K562 (cell line): ENCODE measurements at regions not wholly inside any gene's neighbourhood (a gene's known extent, or its start where the extent isn't known, plus 50 kb on each side); places are given as distances from the start of the nearest gene placed in this dataset.

Source experiments
- ATAC-seq: fragments of 200-7000 bp; cut with Tn5 transposase; 3 replicates; pipeline ENCODE4 v1.9.1; 2020; ENCODE audit warnings: moderate library complexity
- BruUV-seq: library from RNA; stranded (reverse); fragments of 400-500 nt; replicated peaks from 2 replicates; lab custom pipeline; 2021; lab: Mats Ljungman, UMichigan
- CTCF ChIA-PET: fragments of 300-600 bp; formaldehyde crosslinking; extraction: SDS; loops from one replicate; lab custom pipeline; 2021; ENCODE audit warnings: low intra/inter-chr PET ratio; lab: Yijun Ruan, JAX
- POLR2A ChIA-PET: fragments of 300-600, 350-650 bp; sonication (Branson Sonifier 250); formaldehyde crosslinking; extraction: SDS; loops from one replicate; lab custom pipeline; 2021; ENCODE audit warnings: antibody characterized with exemption, inconsistent platforms; lab: Yijun Ruan, JAX
- DNase-seq, 4 experiments: peaks; one replicate each; pipeline versions ENCODE4 v3.0.0 to v3.0.0-alpha.2; 2011 to 2018; ENCODE audit warnings: low spot score in 3 of 4, mixed read lengths in 3 of 4; ENCODE audit errors: extremely low read depth in 1 of 4
- FAIRE-seq: peaks from 2 replicates; lab custom pipeline; 2011; peaks lifted over from hg19 to GRCh38; lab: Jason Lieb, UNC
- H2AFZ ChIP-seq: 2 replicates; pipeline ENCODE4 v1.6.0; 2011; ENCODE audit warnings: low read depth, low read length, control low read depth, inconsistent platforms
- H3K27ac ChIP-seq: fragments of 200-600 bp; 3 replicates; pipeline ENCODE4 v1.8.0; 2011; ENCODE audit warnings: low read depth, mild to moderate bottlenecking, control low read depth, inconsistent platforms, low read length, moderate library complexity, mixed read lengths; ENCODE audit errors: extremely low read depth
- H3K27me3 ChIP-seq, 2 experiments: fragments of 300-600 bp in 1 of 2; 2 replicates in 1 of 2; 3 replicates in 1 of 2; pipeline versions ENCODE4 v1.6.0 to v1.8.0; 2011; ENCODE audit warnings: inconsistent platforms in 2 of 2, low read length in 2 of 2, mild to moderate bottlenecking in 1 of 2, mixed read lengths in 1 of 2, moderate library complexity in 1 of 2; ENCODE audit not compliant: control insufficient read depth in 2 of 2, insufficient read depth in 2 of 2
- H3K36me3 ChIP-seq: fragments of 300-600 bp; 3 replicates; pipeline ENCODE4 v1.8.0; 2011; ENCODE audit warnings: mild to moderate bottlenecking, low read length, inconsistent platforms; ENCODE audit not compliant: control insufficient read depth, insufficient read depth
- H3K4me1 ChIP-seq, 2 experiments: fragments of 200-600 bp in 1 of 2; replicated peaks in 1 of 2; 2 replicates in 1 of 2; 3 replicates in 1 of 2; pipeline versions ENCODE4 v1.5.1 to v1.8.0; 2011; ENCODE audit warnings: inconsistent platforms in 2 of 2, low read length in 2 of 2, mild to moderate bottlenecking in 1 of 2, mixed read lengths in 1 of 2, moderate library complexity in 1 of 2; ENCODE audit not compliant: control insufficient read depth in 2 of 2, insufficient read depth in 2 of 2
- H3K4me2 ChIP-seq: 2 replicates; pipeline ENCODE4 v1.6.1; 2011; ENCODE audit warnings: low read length, control low read depth, inconsistent platforms, mixed read lengths; ENCODE audit not compliant: insufficient read depth
- H3K4me3 ChIP-seq: fragments of 200-600 bp; sonication (generic), shearing (Covaris generic); 2 replicates; pipeline ENCODE4 v1.5.1; 2016; ENCODE audit warnings: control low read depth, inconsistent platforms
- H3K79me2 ChIP-seq: fragments of 200-600 bp; 3 replicates; pipeline ENCODE4 v1.8.0; 2011; ENCODE audit warnings: low read length, inconsistent platforms; ENCODE audit not compliant: control insufficient read depth, insufficient read depth
- H3K9ac ChIP-seq, 2 experiments: 2 replicates each; pipeline versions ENCODE4 v1.6.0 to v1.6.1; 2011; ENCODE audit warnings: low read depth in 2 of 2, low read length in 2 of 2, control low read depth in 1 of 2, inconsistent platforms in 1 of 2, mild to moderate bottlenecking in 1 of 2, mixed read lengths in 1 of 2; ENCODE audit not compliant: insufficient read depth in 1 of 2
- H3K9me1 ChIP-seq: one replicate; pipeline ENCODE4 v1.6.0; 2011; ENCODE audit warnings: inconsistent platforms, mild to moderate bottlenecking, low read length, moderate library complexity; ENCODE audit not compliant: control insufficient read depth, insufficient read depth
- H3K9me3 ChIP-seq: replicated peaks from 2 replicates; pipeline ENCODE4 v1.5.1; 2011; ENCODE audit warnings: low read depth, low read length, inconsistent platforms; ENCODE audit not compliant: control insufficient read depth, insufficient read depth
- H4K20me1 ChIP-seq: replicated peaks from 2 replicates; pipeline ENCODE4 v1.6.1; 2011; ENCODE audit warnings: low read length, inconsistent platforms, mixed read lengths; ENCODE audit not compliant: control insufficient read depth, insufficient read depth
- BMI1 ChIP-seq: fragments of 150-350 bp; IDR thresholded peaks from 2 replicates; pipeline ENCODE4 v1.6.1; 2014; ENCODE audit warnings: low read length
- KDM1A ChIP-seq, 2 experiments: fragments of 450-650 bp; IDR thresholded peaks; 2 replicates each; pipeline ENCODE4 v1.6.1; 2016; ENCODE audit warnings: mild to moderate bottlenecking in 2 of 2
- KDM5B ChIP-seq: fragments of 200-600 bp; sonication (generic); IDR thresholded peaks from 2 replicates; pipeline ENCODE4 v1.6.1; 2012; ENCODE audit warnings: low read depth, mild to moderate bottlenecking, moderate library complexity, low read length, control low read depth, inconsistent platforms; ENCODE audit not compliant: insufficient replicate concordance
- KLF16 ChIP-seq: IDR thresholded peaks from 2 replicates; pipeline ENCODE4 v1.6.1; 2016; ENCODE audit warnings: antibody characterized with exemption
- MXI1 ChIP-seq: IDR thresholded peaks from 2 replicates; pipeline ENCODE4 v1.6.1; 2011; ENCODE audit warnings: low read depth, mild to moderate bottlenecking, improper control_type of control experiment, low read length
- NR3C1 ChIP-seq: sonication (generic); formaldehyde crosslinking; IDR thresholded peaks from 2 replicates; pipeline ENCODE4 v1.8.1; 2022; ENCODE audit warnings: missing genetic modification reagents
- OTX1 ChIP-seq: fragments of 450-650 bp; formaldehyde crosslinking; IDR thresholded peaks from 2 replicates; pipeline ENCODE4 v1.4.0; 2022; ENCODE audit warnings: mild to moderate bottlenecking
- POU5F1 ChIP-seq: fragments of 150-350 bp; IDR thresholded peaks from 2 replicates; pipeline ENCODE4 v1.6.1; 2014; ENCODE audit warnings: borderline replicate concordance, low read length, low read depth, mild to moderate bottlenecking; ENCODE audit not compliant: partially characterized antibody
- RB1 ChIP-seq: fragments of 450-650 bp; IDR thresholded peaks from 2 replicates; pipeline ENCODE4 v1.6.1; 2017; ENCODE audit warnings: low read depth, mild to moderate bottlenecking
- SETDB1 ChIP-seq: IDR thresholded peaks from one replicate; pipeline ENCODE4 v1.6.1; 2012; ENCODE audit warnings: low read length, control low read depth, inconsistent platforms
- SNRNP70 ChIP-seq: fragments of 200-400 bp; formaldehyde crosslinking; optimal IDR thresholded peaks from 2 replicates; pipeline ENCODE3; 2017; ENCODE audit warnings: low read depth, low read length
- ZNF239 ChIP-seq: fragments of 250-450 bp; sonication (Bioruptor Pico); IDR thresholded peaks from 2 replicates; pipeline ENCODE4 v1.4.0; 2020; ENCODE audit warnings: mild to moderate bottlenecking
- WGBS: fragments of 100-300 bp; shearing (Covaris generic); methylation state at CpG from one replicate; pipeline ENCODE4 v1.1.6; 2016; ENCODE audit warnings: low coverage, mixed read lengths; ENCODE audit not compliant: insufficient coverage; ENCODE audit errors: missing lambda C conversion rate; 5-methylcytosine and 5-hydroxymethylcytosine counted together
- in situ Hi-C: fragments of 300-500 bp; cut with MboI; formaldehyde crosslinking; loops from 4 replicates; pipeline ENCODE4 v1.15.0; 2018; ENCODE audit warnings: inconsistent platforms, mixed read lengths
- intact Hi-C: fragments of 100-400 bp; cut with micrococcal nuclease; formaldehyde crosslinking; loops from 2 replicates; pipeline ENCODE4 v1.14.2; 2022
- TF ChIP-seq, protein P1 (sequence below): sonication (generic); formaldehyde crosslinking; IDR thresholded peaks from 2 replicates; pipeline ENCODE4 v1.8.0; 2022; ENCODE audit warnings: mild to moderate bottlenecking, missing genetic modification reagents
- TF ChIP-seq, protein P2 (sequence below): sonication (generic); formaldehyde crosslinking; IDR thresholded peaks from 2 replicates; pipeline ENCODE4 v1.5.0; 2020; ENCODE audit warnings: missing genetic modification reagents

DNA sequence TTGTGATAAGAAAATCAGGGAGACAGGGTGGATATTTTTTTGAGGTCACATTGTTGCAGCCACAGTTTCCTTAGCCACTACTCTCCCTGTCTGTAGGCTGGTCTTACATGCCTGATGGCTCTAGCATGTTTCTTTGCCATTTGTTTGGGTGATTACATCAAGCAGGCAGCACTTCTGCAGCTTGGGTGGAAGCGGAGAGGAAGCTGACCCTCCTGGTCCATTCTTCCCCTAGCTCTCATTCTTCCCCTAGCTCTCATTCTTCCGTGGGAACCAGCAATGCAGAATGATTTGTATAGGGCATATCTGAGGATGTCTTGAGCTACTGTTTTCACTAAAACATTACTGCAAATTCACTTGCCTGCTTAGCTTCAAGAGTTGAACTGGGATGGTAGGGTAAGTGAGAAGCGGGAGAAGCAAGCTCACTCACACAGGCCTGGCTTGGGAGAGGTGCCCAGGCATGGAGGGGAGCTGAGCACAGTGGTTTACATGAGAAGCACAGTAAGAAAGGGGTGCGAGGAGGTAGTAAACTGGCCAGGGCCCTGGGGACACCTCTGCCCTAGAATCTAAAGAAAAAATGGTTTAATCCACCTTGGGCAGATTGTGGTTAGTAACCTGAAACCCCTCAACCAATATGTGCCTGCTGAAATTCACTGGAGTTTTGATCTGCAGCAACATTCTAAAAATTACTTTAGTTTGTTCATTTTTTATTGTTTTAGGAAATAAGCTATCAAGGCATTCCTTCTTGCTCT lies 538.9 kb downstream of the RFC3 start:
- 5% methylated on average over 2 of the region's 4 CpGs for WGBS
- intact Hi-C loops: no loop called here
- no peak overlapping the region for H3K4me3 ChIP-seq

More for the DNA sequence above, 538.9 kb downstream of the RFC3 start:
- BruUV-seq: no TSS peak
- ATAC-seq: no peak
- H3K36me3 ChIP-seq: no peaks in the 10 kb centered on the region
- H3K9me1 ChIP-seq: no peaks in the 10 kb centered on the region
- no peaks in the 10 kb centered on the region for H4K20me1 ChIP-seq
- no peak overlapping the region for H3K9ac ChIP-seq
- H3K27me3 ChIP-seq: no peaks in the 10 kb centered on the region
- H3K9me3 ChIP-seq: no peaks in the 10 kb centered on the region
- no peaks in the 10 kb centered on the region for H3K4me1 ChIP-seq
- H3K79me2 ChIP-seq: no peaks in the 10 kb centered on the region
- no peak for FAIRE-seq
- no peak overlapping the region for H3K4me2 ChIP-seq
- TF ChIP-seq POU5F1: no peak
- no peak for TF ChIP-seq OTX1 (CRISPR knock-in tag)
- TF ChIP-seq SNRNP70: no peak
- no peak for TF ChIP-seq MXI1
- TF ChIP-seq KLF16: no peak
- TF ChIP-seq, protein P1, sequence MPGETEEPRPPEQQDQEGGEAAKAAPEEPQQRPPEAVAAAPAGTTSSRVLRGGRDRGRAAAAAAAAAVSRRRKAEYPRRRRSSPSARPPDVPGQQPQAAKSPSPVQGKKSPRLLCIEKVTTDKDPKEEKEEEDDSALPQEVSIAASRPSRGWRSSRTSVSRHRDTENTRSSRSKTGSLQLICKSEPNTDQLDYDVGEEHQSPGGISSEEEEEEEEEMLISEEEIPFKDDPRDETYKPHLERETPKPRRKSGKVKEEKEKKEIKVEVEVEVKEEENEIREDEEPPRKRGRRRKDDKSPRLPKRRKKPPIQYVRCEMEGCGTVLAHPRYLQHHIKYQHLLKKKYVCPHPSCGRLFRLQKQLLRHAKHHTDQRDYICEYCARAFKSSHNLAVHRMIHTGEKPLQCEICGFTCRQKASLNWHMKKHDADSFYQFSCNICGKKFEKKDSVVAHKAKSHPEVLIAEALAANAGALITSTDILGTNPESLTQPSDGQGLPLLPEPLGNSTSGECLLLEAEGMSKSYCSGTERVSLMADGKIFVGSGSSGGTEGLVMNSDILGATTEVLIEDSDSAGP: no peak
- no peak for TF ChIP-seq KDM1A (IDR thresholded peaks at IDR 0.05)
- no peak for TF ChIP-seq RB1
- TF ChIP-seq BMI1: no peak
- no peak for TF ChIP-seq SETDB1
- TF ChIP-seq NR3C1 (CRISPR knock-in tag): no peak
- no peak for TF ChIP-seq KDM5B
- TF ChIP-seq, protein P2, sequence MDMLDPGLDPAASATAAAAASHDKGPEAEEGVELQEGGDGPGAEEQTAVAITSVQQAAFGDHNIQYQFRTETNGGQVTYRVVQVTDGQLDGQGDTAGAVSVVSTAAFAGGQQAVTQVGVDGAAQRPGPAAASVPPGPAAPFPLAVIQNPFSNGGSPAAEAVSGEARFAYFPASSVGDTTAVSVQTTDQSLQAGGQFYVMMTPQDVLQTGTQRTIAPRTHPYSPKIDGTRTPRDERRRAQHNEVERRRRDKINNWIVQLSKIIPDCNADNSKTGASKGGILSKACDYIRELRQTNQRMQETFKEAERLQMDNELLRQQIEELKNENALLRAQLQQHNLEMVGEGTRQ: no peak
- TF ChIP-seq ZNF239 (CRISPR knock-in tag): no peak
- POLR2A ChIA-PET: no interaction called here
- H2AFZ ChIP-seq: no peak overlapping the region
- DNase-seq: no peak
- CTCF ChIA-PET: no interaction called here
- H3K27ac ChIP-seq: no peak overlapping the region
- in situ Hi-C loops: no loop called here
